Posterior cingulate gyrus (tissue), 11 donors: ENCODE measurements at regions not wholly inside any gene's neighbourhood (a gene's known extent, or its start where the extent isn't known, plus 50 kb on each side); places are given as distances from the start of the nearest gene placed in this dataset.
"Not testable (repeated sequence)": the region's sequence is repeated elsewhere in the genome, so short reads cannot be mapped to it uniquely, and the experiment has no call there.

Experiments used
- DNase-seq, 10 donors: peaks; one replicate each; pipeline versions ENCODE4 v3.0.0 to v3.0.0-alpha.2; 2020 to 2021; ENCODE audit warnings: mixed read lengths in 3 of 10
- intact Hi-C: fragments of 100-400 bp; cut with DNase I; formaldehyde crosslinking; loops from one replicate; pipeline ENCODE4 v1.15.1; 2023

- no peak for DNase-seq
- intact Hi-C loops, result no loop called here
These were observed 93.2 kb downstream of the AKR1D1 start for GRCh38 chr7:138169441-138169851.

DNA sequence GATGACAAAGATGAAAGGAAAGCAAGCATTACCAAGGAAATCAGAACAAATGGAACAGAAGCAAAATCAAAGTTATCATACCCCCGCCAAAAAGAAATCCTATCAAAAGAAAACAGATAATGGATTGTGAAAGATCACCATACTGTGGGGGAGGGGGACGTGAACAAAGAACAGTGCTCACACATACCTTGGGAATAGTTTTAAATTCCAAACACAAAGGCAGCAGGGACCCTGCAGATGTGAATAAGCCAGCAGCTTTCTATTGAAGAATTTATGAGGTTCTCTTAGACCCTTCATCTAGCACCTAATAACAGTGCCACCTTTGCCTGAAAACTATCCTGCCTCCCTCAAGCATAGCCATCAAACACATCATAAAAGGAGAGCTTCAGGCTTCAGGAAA, 94.0 kb downstream of the AKR1D1 start:
- intact Hi-C loops, result no loop called here
- DNase-seq, result no peak

GRCh38 chr7:138170959-138171703, 94.9 kb downstream of the AKR1D1 start:
- no peak for DNase-seq
- intact Hi-C loops, result no loop called here

DNA sequence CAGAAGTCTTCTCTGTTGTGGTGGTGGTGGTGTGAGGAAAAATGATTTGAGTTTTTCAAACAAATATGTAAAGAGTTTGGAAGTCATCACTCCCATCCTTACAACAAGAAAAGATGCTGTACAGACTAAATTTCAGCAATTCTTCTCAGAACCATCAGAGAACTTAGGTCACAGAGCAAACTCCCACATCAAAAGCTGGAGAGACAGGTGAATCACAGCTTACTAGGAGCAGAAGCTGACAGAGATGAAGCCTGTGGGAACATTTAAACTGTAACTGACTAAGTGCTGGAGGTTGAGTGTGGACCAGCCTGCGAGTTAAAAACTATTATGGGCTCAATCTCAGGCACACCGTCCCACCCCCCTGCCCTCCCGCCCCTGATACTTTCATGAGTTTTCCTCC, 97.3 kb downstream of the AKR1D1 start:
- intact Hi-C loops, result no loop called here
- no peak for DNase-seq

- intact Hi-C loops, result no loop called here
- DNase-seq, result no peak
These were observed 99.8 kb downstream of the AKR1D1 start for GRCh38 chr7:138176060-138176459.

GRCh38 chr7:138184191-138184590, 107.9 kb downstream of the AKR1D1 start:
- no peak for DNase-seq
- intact Hi-C loops, result no loop called here

GRCh38 chr7:138185132-138185908, 109.1 kb downstream of the AKR1D1 start:
- intact Hi-C loops, result no loop called here
- DNase-seq, result no peak

DNA sequence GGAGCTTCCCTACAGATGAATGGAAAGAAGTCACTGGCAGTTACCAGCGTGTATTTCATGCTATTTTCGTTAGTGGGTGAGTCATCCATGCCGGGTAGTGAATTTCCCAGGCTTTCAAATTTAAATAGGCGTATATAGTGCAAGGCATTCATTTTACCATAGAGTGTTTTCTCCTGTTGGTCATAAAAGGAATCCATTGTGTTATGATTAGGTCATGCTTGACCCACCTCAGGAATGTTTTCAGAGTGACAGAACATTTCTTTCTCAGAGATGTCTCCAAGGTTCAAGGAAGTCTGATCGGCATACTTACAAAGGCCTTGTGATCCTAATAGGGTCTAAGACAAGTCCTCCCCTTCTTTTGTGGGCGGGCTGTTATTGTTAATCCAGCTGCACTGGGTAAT, 110.7 kb downstream of the AKR1D1 start:
- no peak for DNase-seq
- intact Hi-C loops, result no loop called here

DNA sequence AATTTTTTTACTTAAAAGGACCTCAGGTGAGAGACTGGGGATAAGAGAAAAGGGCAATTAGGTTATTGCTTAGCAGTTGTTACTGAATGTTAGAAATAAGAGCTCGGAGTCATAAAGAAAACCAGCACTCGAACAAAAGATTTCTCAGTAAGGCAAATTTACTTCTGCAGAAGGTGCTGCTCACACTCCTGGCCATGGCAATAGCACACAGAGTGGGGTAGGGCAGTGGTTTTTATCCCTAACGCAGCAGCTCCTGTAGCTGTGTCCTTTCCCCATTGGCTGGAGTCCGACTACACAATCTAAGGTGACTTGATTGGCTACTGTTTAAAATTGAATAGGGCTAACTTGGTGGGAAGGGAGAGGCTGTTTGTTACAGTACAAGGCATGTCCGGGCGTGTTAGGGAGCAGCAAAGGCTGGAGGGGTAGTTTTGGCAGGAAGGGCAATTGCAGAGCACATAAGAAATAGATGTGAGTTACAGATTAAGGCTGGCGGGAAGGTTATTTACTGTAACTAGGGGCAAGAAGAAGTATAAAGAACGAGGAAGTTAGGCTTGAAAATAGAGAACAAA, 112.1 kb downstream of the AKR1D1 start:
- DNase-seq, result no peak
- intact Hi-C loops, result no loop called here

GRCh38 chr7:138194567-138194966, 118.3 kb downstream of the AKR1D1 start:
- intact Hi-C loops, result no loop called here
- DNase-seq, result no peak

DNA sequence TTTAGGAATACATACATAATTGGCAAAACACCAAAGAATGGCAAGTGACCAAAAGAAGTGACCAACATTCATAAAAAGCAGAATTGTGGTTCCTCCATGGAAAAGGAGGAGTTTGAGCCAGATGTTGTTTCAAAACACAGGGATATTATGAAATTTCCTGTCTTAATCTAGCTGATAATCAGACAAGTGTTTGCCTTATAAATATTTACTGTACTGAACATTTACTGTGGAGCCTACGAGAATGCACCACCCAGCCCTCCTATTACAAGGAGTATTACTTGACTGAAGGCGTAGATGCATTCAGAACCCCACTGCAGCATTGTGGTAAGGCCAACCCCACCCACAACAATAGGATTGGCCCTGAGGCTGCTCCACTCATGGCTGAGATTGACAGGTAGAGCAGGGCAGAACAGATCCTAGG, 118.9 kb downstream of the AKR1D1 start:
- DNase-seq, result no peak
- intact Hi-C loops, result no loop called here

DNA sequence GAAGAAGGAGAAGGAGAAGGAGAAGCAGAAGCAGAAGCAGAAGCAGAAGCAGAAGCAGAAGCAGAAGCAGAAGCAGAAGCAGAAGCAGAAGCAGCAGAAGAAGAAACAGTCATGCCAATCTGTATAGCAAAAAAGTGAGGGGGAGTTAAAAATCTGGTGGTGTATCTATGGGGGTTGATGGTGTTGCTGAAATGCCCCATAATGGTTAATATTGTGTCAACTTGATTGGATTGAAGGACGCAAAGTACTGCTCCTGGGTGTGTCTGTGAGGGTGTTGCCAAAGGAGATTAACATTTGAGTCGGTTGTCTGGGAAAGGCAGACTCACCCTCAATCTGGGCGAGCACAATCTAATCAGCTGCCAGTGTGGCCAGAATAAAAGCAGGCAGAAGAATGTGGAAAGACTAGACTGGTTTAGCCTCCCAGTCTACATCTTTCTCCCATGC, 120.3 kb downstream of the AKR1D1 start:
- intact Hi-C loops, DNase-seq: not testable (repeated sequence)

- no peak for DNase-seq
- intact Hi-C loops, result no loop called here
These were observed 121.0 kb downstream of the AKR1D1 start for GRCh38 chr7:138196971-138197896.

- intact Hi-C loops, result no loop called here
- DNase-seq, result no peak
These were observed 128.2 kb downstream of the AKR1D1 start for GRCh38 chr7:138204285-138204981.

DNA sequence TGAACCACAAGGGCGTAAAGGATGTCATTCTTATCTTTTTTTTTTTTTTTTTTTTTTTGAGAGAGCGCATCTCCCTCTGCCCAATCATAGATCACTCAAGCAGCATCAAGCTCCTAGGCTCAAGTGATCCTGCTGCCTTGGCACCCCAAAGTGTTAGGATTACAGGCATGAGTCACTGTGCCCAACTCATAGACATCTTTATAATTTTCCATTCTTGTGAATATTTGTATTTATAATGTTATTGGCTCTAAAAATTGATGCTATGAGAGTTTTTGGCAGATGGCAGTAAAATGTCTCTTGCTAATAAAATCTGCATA, 128.7 kb downstream of the AKR1D1 start:
- intact Hi-C loops, result no loop called here
- no peak for DNase-seq

- intact Hi-C loops, result no loop called here
- DNase-seq, result no peak
These were observed 129.4 kb downstream of the AKR1D1 start for GRCh38 chr7:138205614-138206150.

- no peak for DNase-seq
These were observed 131.3 kb downstream of the AKR1D1 start for GRCh38 chr7:138207555-138207971.

GRCh38 chr7:138208142-138208570, 131.9 kb downstream of the AKR1D1 start:
- intact Hi-C loops, result no loop called here

More at GRCh38 chr7:138207555-138207971, 131.3 kb downstream of the AKR1D1 start:
- intact Hi-C loops, result no loop called here

DNA sequence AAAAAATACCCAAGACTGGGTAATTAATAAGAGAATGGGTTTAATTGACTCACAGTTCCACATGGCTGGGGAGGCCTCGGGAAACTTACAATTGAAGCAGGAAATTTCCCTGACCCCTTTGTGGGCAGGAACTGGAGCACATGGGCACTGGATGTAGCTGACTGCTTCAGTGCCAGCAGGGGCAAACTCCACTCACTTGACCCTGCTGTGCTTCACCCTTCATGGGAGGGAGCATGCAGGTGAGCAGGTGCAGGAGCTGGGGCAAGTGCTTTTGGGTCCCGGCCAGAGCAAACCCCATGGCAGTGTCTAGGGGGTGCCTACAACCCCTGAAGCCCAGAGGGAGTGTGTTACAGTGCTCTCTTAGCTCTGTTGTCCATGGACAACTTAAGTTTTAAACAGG, 132.6 kb downstream of the AKR1D1 start:
- no peak for DNase-seq
- intact Hi-C loops, result no loop called here

More at GRCh38 chr7:138208142-138208570, 131.9 kb downstream of the AKR1D1 start:
- no peak for DNase-seq

DNA sequence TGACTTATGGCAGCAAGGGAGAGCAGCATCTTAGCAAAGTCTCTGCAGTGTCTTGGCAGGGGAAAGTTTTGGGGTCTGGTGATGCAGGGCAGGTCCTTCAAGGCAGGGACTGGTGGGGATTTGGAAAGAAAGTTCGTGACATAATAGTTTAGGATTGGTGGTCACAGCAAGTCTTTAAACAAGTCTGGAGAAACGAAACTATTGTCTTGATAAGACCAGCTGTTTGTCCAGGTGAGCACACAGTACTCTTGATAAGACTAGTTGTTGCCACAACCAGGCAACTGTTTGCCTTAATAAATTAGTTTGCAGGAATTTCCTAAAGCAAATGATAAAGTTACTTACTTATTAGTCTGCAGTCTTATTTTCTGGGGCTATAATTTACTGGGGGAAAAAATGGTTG, 136.1 kb downstream of the AKR1D1 start:
- intact Hi-C loops, result no loop called here
- DNase-seq, result no peak
